ENCODE measurements at regions not wholly inside any gene's neighbourhood (a gene's known extent, or its start where the extent isn't known, plus 50 kb on each side); places are given as distances from the start of the nearest gene placed in this dataset.

DNA sequence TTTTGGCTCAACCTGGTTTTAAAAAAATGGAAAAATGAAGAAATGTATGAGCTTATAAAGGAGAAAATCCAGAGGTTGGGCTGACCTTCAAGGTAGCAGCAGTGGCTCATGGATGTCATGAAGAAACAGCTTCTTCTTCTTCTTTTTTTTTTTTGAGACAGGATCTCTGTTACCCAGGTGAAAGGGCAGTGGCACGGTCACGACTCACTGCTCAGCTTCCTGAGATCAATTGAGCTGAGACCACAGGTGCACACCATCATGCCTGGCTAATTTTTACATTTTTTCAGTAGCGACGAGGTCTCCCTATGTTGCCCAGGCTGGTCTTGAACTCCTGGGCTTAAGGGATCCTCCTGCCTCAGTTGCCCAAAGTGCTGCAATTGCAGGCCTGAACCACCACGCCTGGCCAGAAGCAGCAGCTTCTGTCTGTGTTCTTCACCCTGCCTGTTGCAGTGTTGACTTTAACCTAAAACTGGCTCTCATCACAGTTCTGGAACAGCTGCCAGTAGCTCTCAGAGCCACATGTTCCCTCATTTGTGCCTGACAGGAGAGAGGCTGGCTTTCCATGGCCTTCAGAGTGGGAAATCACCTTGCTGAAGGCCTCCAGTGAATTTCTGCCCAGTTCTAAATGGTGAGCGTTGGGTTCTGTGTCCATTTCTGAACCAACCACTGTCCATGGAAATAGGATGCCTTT, 117.7 kb downstream of the PFKFB3 start:
- no peak overlapping the region for H2AFZ ChIP-seq (ENCODE audit: low read depth, low read length)
- no peaks in the 10 kb centered on the region for H3K9me1 ChIP-seq (replicated peaks; ENCODE audit: control insufficient read depth, extremely low read depth, insufficient read depth, low read length)
- H3K4me2 ChIP-seq (ENCODE audit: insufficient read depth, low read length) = no peak overlapping the region
- dilution Hi-C loops (cut with MboI; ENCODE audit: extremely low pct_ligation_motif_present, low sequenced_read_pairs) (no loop called here), intact Hi-C loops (cut with micrococcal nuclease) (no loop called here)
- no peaks in the 10 kb centered on the region for H3K36me3 ChIP-seq (ENCODE audit: control insufficient read depth in 2 of 2, extremely low read depth in 1 of 2, insufficient read depth in 2 of 2, low read length in 2 of 2)
- no peaks in the 10 kb centered on the region for H3K79me2 ChIP-seq (ENCODE audit: control insufficient read depth, insufficient read depth, low read length)
- H3K27me3 ChIP-seq (ENCODE audit: control insufficient read depth in 2 of 2, insufficient read depth in 2 of 2, low read length in 2 of 2) = no peaks in the 10 kb centered on the region
- ChIA-PET POLR2A (no interaction called here), CTCF (interaction anchor here (1.2 kb wide), 1 partner anchor 62 kb away, joined by 3 read pairs; no protein-coding TSS in a partner anchor)
- no peak overlapping the region for H3K27ac ChIP-seq (ENCODE audit: insufficient read depth, low read depth, low read length)
- no peaks in the 10 kb centered on the region for H3K4me1 ChIP-seq (ENCODE audit: control insufficient read depth, extremely low read depth, insufficient read depth, low read length)
- no peak overlapping the region for H3K4me3 ChIP-seq (replicated peaks in 1 of 3; ENCODE audit: insufficient read depth in 1 of 3, low read depth in 1 of 3, low read length in 3 of 3)
- H4K20me1 ChIP-seq (replicated peaks; ENCODE audit: control insufficient read depth, extremely low read depth, insufficient read depth, low read length) = no peaks in the 10 kb centered on the region
- FAIRE-seq (no peak), DNase-seq (ENCODE audit: low read depth, low spot score) (no peak)
- no TSS peak for BruUV-seq (replicated peaks)
- H3K9ac ChIP-seq (replicated peaks; ENCODE audit: extremely low read depth, insufficient read depth, low read length) = no peak overlapping the region
- H3K9me3 ChIP-seq (replicated peaks; ENCODE audit: control insufficient read depth, insufficient read depth, low read length) = no peaks in the 10 kb centered on the region
- TF ChIP-seq GATA2 (IDR thresholded peaks at IDR 0.05; ENCODE audit: insufficient read depth, insufficient read length, low read depth, low read length) (no peak), MYC (IDR thresholded peaks at IDR 0.05; ENCODE audit: low read depth, low read length) (no peak), FOS (IDR thresholded peaks at IDR 0.05; ENCODE audit: borderline replicate concordance, insufficient read depth, low read length) (no peak)

DNA sequence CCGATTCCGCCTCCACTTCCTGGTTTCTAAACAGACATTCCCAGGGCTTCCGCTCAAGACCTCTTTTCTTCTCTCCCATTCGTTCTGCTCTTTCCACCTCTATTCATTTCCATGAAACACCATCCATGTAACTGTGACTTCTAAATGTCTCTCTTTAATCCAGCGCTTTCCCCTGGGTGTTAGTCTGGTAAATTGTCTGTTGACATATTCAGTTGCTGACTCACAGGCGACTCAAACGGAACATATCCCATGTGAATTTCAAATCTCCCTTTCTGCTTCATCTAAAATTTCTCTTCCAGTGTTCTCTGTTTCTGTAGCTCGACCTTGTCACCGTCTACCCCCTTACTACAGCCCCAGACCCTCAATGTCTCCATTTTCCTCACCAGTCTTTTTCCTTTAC, 119.1 kb downstream of the PFKFB3 start:
- intact Hi-C loops (cut with micrococcal nuclease) = no loop called here
- TF ChIP-seq FOS (IDR thresholded peaks at IDR 0.05; ENCODE audit: borderline replicate concordance, insufficient read depth, low read length) (no peak), POLR2AphosphoS5 (IDR thresholded peaks at IDR 0.05; ENCODE audit: insufficient read depth, low read depth, low read length) (no peak), JUN (IDR thresholded peaks at IDR 0.05; ENCODE audit: borderline replicate concordance, insufficient read depth, insufficient read length, low read depth) (no peak), EZH2 (IDR thresholded peaks at IDR 0.05; ENCODE audit: borderline replicate concordance, low read depth, low read length, severe bottlenecking) (no peak), GATA2 (IDR thresholded peaks at IDR 0.05; ENCODE audit: insufficient read depth, insufficient read length, low read depth, low read length) (no peak), POLR2A (IDR thresholded peaks at IDR 0.05; ENCODE audit: low read depth, low read length) (no peak), MYC (IDR thresholded peaks at IDR 0.05; ENCODE audit: low read depth, low read length) (no peak)
- TF ChIP-seq, protein P1, sequence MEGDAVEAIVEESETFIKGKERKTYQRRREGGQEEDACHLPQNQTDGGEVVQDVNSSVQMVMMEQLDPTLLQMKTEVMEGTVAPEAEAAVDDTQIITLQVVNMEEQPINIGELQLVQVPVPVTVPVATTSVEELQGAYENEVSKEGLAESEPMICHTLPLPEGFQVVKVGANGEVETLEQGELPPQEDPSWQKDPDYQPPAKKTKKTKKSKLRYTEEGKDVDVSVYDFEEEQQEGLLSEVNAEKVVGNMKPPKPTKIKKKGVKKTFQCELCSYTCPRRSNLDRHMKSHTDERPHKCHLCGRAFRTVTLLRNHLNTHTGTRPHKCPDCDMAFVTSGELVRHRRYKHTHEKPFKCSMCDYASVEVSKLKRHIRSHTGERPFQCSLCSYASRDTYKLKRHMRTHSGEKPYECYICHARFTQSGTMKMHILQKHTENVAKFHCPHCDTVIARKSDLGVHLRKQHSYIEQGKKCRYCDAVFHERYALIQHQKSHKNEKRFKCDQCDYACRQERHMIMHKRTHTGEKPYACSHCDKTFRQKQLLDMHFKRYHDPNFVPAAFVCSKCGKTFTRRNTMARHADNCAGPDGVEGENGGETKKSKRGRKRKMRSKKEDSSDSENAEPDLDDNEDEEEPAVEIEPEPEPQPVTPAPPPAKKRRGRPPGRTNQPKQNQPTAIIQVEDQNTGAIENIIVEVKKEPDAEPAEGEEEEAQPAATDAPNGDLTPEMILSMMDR (IDR thresholded peaks at IDR 0.05; ENCODE audit: extremely low read depth in 1 of 2, insufficient read depth in 1 of 2, low read depth in 1 of 2, low read length in 2 of 2) = no peak
- TF ChIP-seq, protein P2, sequence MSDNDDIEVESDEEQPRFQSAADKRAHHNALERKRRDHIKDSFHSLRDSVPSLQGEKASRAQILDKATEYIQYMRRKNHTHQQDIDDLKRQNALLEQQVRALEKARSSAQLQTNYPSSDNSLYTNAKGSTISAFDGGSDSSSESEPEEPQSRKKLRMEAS (IDR thresholded peaks at IDR 0.05; ENCODE audit: insufficient read depth, insufficient read length) = no peak
- FAIRE-seq = no peak
- BruUV-seq (replicated peaks) = no TSS peak
- Histone ChIP-seq H3K27me3 (ENCODE audit: control insufficient read depth in 2 of 2, insufficient read depth in 2 of 2, low read length in 2 of 2) (no peaks in the 10 kb centered on the region), H3K79me2 (ENCODE audit: control insufficient read depth, insufficient read depth, low read length) (no peaks in the 10 kb centered on the region), H3K4me2 (ENCODE audit: insufficient read depth, low read length) (no peak overlapping the region), H3K27ac (ENCODE audit: insufficient read depth, low read depth, low read length) (no peak overlapping the region), H3K9me1 (replicated peaks; ENCODE audit: control insufficient read depth, extremely low read depth, insufficient read depth, low read length) (no peaks in the 10 kb centered on the region), H3K4me3 (replicated peaks in 1 of 3; ENCODE audit: insufficient read depth in 1 of 3, low read depth in 1 of 3, low read length in 3 of 3) (no peak overlapping the region), H3K4me1 (ENCODE audit: control insufficient read depth, extremely low read depth, insufficient read depth, low read length) (no peaks in the 10 kb centered on the region), H2AFZ (ENCODE audit: low read depth, low read length) (no peak overlapping the region), H3K9ac (replicated peaks; ENCODE audit: extremely low read depth, insufficient read depth, low read length) (no peak overlapping the region), H3K9me3 (replicated peaks; ENCODE audit: control insufficient read depth, insufficient read depth, low read length) (no peaks in the 10 kb centered on the region), H3K36me3 (ENCODE audit: control insufficient read depth in 2 of 2, extremely low read depth in 1 of 2, insufficient read depth in 2 of 2, low read length in 2 of 2) (no peaks in the 10 kb centered on the region), H4K20me1 (replicated peaks; ENCODE audit: control insufficient read depth, extremely low read depth, insufficient read depth, low read length) (no peaks in the 10 kb centered on the region)
- dilution Hi-C loops (cut with MboI; ENCODE audit: extremely low pct_ligation_motif_present, low sequenced_read_pairs) = no loop called here
- ChIA-PET CTCF (no interaction called here), POLR2A (no interaction called here)
- DNase-seq (ENCODE audit: low read depth, low spot score) = no peak

All from endothelial cell of umbilical vein (primary cell).